ENCODE measurements at regions not wholly inside any gene's neighbourhood (a gene's known extent, or its start where the extent isn't known, plus 50 kb on each side); places are given as distances from the start of the nearest gene placed in this dataset.

DNA sequence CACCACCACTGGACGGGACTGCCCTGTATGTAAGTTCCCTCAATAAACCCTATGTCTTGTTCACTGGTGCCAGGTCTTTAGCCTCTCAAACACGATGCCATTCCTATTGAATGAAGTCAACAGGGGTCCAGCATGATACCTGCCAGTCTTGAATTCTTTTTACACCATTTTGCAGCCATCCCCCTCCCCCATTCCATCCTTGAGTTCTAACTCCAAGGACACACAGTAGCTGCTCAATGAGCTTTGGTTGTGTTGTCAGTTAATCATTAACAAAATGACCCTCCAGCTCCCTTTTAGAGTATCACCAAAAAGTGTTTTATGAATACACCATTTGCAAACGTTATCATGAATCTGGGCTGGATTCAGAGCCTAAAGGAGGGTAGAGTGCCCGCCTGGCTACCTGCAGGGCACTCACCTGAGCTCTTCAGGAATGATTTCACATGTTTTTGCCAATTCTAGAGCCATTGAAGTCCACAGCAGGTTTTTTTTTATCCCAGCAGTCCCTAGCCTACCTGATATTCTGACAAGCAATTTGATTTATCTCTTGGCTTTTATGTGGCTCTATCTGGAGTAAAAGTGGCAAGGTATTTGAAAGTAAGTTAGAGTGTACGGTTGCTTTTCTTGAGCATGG is 271.8 kb downstream of the SMARCA2 start:
- DNase-seq (no peak), ATAC-seq (replicated peaks) (no peak)
- H3K27me3 Mint-ChIP-seq: peaks cover 2 to 10% of the 10 kb centered on the region in 2 donors
- H3K36me3 Mint-ChIP-seq: no peaks in the 10 kb centered on the region
- no peak overlapping the region for H3K27ac Mint-ChIP-seq
- no peaks in the 10 kb centered on the region for H3K9me3 Mint-ChIP-seq
- no peak overlapping the region for H3K4me3 Mint-ChIP-seq
- H3K4me1 Mint-ChIP-seq: no peaks in the 10 kb centered on the region

DNA sequence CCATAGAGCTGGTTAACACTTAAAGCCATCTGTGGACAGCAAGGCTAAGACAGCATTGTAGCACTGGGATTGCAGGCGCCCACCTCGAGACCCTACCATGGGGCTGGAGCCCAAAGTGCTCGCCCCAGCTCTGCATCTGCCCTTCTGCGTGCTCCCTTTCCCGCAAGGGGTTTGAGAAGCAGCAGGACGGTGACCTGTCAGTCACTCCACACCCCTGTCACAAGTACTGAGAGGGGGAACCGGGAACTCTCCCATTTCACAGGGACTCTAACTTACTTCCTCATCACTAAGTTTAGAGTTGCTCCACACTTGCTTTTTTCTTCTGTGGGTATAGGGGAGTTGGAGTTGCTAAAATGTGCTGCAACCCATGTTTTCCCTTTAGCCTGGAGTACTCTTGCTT is 273.2 kb downstream of the SMARCA2 start:
- no peak for ATAC-seq (replicated peaks)
- H3K27ac Mint-ChIP-seq: no peak overlapping the region
- peaks cover 3 to 12% of the 10 kb centered on the region in 2 donors for H3K27me3 Mint-ChIP-seq
- no peak overlapping the region for H3K4me3 Mint-ChIP-seq
- no peak for DNase-seq
- H3K36me3 Mint-ChIP-seq: no peaks in the 10 kb centered on the region
- no peaks in the 10 kb centered on the region for H3K9me3 Mint-ChIP-seq
- H3K4me1 Mint-ChIP-seq: no peaks in the 10 kb centered on the region

GRCh38 chr9:2289263-2289662 is 274.1 kb downstream of the SMARCA2 start:
- H3K27ac Mint-ChIP-seq: no peak overlapping the region

GRCh38 chr9:2290382-2290781 is 275.2 kb downstream of the SMARCA2 start:
- no peaks in the 10 kb centered on the region for H3K4me1 Mint-ChIP-seq
- no peak for ATAC-seq (replicated peaks)
- H3K36me3 Mint-ChIP-seq: no peaks in the 10 kb centered on the region
- H3K27ac Mint-ChIP-seq: no peak overlapping the region
- H3K27me3 Mint-ChIP-seq: peaks cover 3 to 12% of the 10 kb centered on the region in 2 donors
- no peaks in the 10 kb centered on the region for H3K9me3 Mint-ChIP-seq
- DNase-seq: no peak
- H3K4me3 Mint-ChIP-seq: no peak overlapping the region

More at GRCh38 chr9:2289263-2289662, 274.1 kb downstream of the SMARCA2 start:
- no peak for DNase-seq
- no peak for ATAC-seq (replicated peaks)
- H3K4me1 Mint-ChIP-seq: no peaks in the 10 kb centered on the region
- no peak overlapping the region for H3K4me3 Mint-ChIP-seq
- H3K27me3 Mint-ChIP-seq: peaks cover 3 to 12% of the 10 kb centered on the region in 2 donors
- no peaks in the 10 kb centered on the region for H3K36me3 Mint-ChIP-seq
- no peaks in the 10 kb centered on the region for H3K9me3 Mint-ChIP-seq

GRCh38 chr9:2291980-2292704 is 277.0 kb downstream of the SMARCA2 start:
- H3K36me3 Mint-ChIP-seq: no peaks in the 10 kb centered on the region
- no peak overlapping the region for H3K27ac Mint-ChIP-seq
- H3K27me3 Mint-ChIP-seq: peaks cover 8 to 12% of the 10 kb centered on the region in 2 donors
- no peaks in the 10 kb centered on the region for H3K4me1 Mint-ChIP-seq
- no peak overlapping the region for H3K4me3 Mint-ChIP-seq
- DNase-seq (no peak), ATAC-seq (replicated peaks) (no peak)
- H3K9me3 Mint-ChIP-seq: no peaks in the 10 kb centered on the region

- no peak overlapping the region for H3K4me3 Mint-ChIP-seq
These were observed 277.6 kb downstream of the SMARCA2 start for GRCh38 chr9:2292733-2293132.

GRCh38 chr9:2297771-2298170 is 282.6 kb downstream of the SMARCA2 start:
- Mint-ChIP-seq H3K4me1 (no peaks in the 10 kb centered on the region), H3K27ac (no peak overlapping the region), H3K9me3 (peaks cover 4 to 7% of the 10 kb centered on the region in 2 donors), H3K36me3 (no peaks in the 10 kb centered on the region), H3K27me3 (peaks cover 5 to 13% of the 10 kb centered on the region in 2 donors), H3K4me3 (no peak overlapping the region)
- DNase-seq (no peak), ATAC-seq (replicated peaks) (no peak)

More at GRCh38 chr9:2292733-2293132, 277.6 kb downstream of the SMARCA2 start:
- no peak for DNase-seq
- Mint-ChIP-seq H3K36me3 (no peaks in the 10 kb centered on the region), H3K27me3 (peaks cover 8 to 9% of the 10 kb centered on the region in 2 donors), H3K27ac (no peak overlapping the region), H3K4me1 (no peaks in the 10 kb centered on the region), H3K9me3 (no peaks in the 10 kb centered on the region)
- ATAC-seq (replicated peaks): no peak

- DNase-seq (no peak), ATAC-seq (replicated peaks) (no peak)
- Mint-ChIP-seq H3K9me3 (peaks cover 4 to 8% of the 10 kb centered on the region in 2 donors), H3K4me1 (no peaks in the 10 kb centered on the region), H3K36me3 (no peaks in the 10 kb centered on the region), H3K27ac (no peak overlapping the region), H3K4me3 (no peak overlapping the region), H3K27me3 (peaks cover 9 to 16% of the 10 kb centered on the region in 2 donors)
These were observed 283.1 kb downstream of the SMARCA2 start for GRCh38 chr9:2298217-2298616.

DNA sequence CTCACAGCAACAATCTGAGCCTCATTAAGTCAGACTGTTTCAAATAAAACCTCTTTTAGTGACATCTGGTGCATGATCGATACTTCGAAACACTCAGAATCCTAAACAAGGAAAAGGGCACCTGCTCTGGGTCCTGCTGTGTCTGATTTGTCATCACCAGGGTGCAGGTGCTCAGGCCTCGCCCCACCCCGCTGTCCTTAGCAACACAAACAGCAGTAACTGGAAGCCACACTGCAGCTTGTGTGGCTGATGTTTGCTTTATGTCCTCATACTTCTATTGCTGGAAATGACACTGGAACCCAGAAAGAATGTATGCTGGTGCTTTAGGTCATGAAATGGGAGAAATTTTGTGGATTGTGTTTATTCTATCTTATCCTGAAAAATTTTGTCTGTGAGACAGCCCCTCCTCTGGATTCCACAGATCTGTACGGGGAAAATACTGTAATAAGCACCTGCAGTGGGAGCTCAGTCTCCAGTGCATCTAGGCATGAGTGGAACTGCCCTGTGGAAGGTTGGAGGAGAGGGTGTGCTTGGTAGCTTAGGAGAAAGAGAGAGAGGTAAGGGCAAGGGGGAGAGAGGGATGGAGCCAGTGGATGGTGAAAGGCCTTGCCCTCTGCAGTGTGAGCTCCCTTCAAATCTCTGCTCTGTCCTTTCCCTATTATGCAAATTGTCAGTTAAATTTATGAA is 284.2 kb downstream of the SMARCA2 start:
- Mint-ChIP-seq H3K27ac (no peak overlapping the region), H3K4me3 (no peak overlapping the region), H3K9me3 (peaks cover 4 to 8% of the 10 kb centered on the region in 2 donors), H3K36me3 (no peaks in the 10 kb centered on the region), H3K27me3 (peaks cover 16% of the 10 kb centered on the region in 2 donors), H3K4me1 (no peaks in the 10 kb centered on the region)
- ATAC-seq (replicated peaks): no peak
- DNase-seq: no peak

DNA sequence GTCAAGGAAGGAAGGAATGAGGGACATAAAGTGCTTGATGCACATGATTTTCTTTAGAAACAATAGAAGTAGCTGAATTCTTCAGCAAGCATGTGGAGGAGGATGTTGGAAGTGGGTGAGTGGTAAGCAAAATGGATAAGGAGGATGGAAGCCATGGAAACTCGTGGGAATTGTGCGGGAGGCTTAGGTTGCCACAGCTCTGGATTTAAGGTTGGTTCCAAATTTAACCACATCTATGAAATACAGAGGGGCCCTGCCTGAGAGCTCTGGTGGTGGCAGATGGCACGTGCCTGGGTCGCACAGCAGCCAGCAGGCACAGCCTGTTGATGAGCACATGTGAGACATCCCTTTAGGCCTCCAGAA is 284.7 kb downstream of the SMARCA2 start:
- H3K4me3 Mint-ChIP-seq: no peak overlapping the region
- H3K27ac Mint-ChIP-seq: no peak overlapping the region
- ATAC-seq (replicated peaks) (no peak), DNase-seq (no peak)
- no peaks in the 10 kb centered on the region for H3K4me1 Mint-ChIP-seq
- no peaks in the 10 kb centered on the region for H3K36me3 Mint-ChIP-seq
- peaks cover 16% of the 10 kb centered on the region in 2 donors for H3K27me3 Mint-ChIP-seq
- peaks cover 4 to 8% of the 10 kb centered on the region in 2 donors for H3K9me3 Mint-ChIP-seq

DNA sequence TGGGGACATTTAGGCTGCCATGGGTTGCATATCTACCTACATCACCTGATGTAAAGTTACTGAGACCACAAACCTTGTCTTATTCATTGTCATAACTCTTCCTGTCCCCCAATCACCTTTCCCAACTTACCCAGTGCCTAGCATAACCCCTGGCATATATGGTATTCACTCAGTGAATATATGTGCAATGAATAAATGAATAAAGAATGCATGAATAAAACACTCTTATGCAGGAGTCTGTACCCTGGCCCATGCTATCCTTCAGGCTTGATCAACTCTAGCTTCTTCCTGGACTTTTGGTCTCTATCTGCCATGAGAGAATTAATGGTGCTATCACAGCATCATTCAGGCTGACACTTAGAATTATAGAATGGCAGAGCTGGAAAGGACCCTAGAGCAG is 285.2 kb downstream of the SMARCA2 start:
- no peaks in the 10 kb centered on the region for H3K36me3 Mint-ChIP-seq
- peaks cover 16% of the 10 kb centered on the region in 2 donors for H3K27me3 Mint-ChIP-seq
- no peak for DNase-seq
- peaks cover 4 to 8% of the 10 kb centered on the region in 2 donors for H3K9me3 Mint-ChIP-seq
- H3K4me1 Mint-ChIP-seq: no peaks in the 10 kb centered on the region
- no peak overlapping the region for H3K27ac Mint-ChIP-seq
- no peak for ATAC-seq (replicated peaks)
- no peak overlapping the region for H3K4me3 Mint-ChIP-seq

GRCh38 chr9:2302606-2303005 is 287.5 kb downstream of the SMARCA2 start:
- Mint-ChIP-seq H3K9me3 (peaks cover 4 to 8% of the 10 kb centered on the region in 2 donors), H3K4me3 (no peak overlapping the region), H3K27me3 (peaks cover 16% of the 10 kb centered on the region in 2 donors), H3K4me1 (no peaks in the 10 kb centered on the region), H3K27ac (no peak overlapping the region), H3K36me3 (no peaks in the 10 kb centered on the region)
- DNase-seq (no peak), ATAC-seq (replicated peaks) (no peak)

DNA sequence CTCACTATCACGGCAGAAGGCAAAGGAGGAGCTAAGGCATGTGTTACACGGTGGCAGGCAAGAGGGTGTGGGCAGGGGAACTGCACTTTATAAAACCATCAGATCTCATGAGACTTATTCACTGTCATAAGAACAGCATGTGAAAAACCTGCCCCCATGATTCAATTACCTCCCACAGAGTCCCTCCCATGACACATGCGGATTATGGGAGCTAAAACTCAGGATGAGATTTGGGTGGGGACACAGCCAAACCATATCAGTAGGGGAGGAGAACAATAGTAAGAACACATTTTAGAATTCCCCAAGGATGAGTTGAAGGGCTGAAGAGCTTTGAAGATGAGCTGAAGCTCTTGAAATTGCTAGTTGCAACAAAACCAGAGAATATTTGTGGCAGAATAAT is 287.9 kb downstream of the SMARCA2 start:
- ATAC-seq (replicated peaks) (no peak), DNase-seq (no peak)
- Mint-ChIP-seq H3K9me3 (peaks cover 4 to 7% of the 10 kb centered on the region in 2 donors), H3K4me1 (no peaks in the 10 kb centered on the region), H3K4me3 (no peak overlapping the region), H3K27me3 (peaks cover 14 to 16% of the 10 kb centered on the region in 2 donors), H3K27ac (no peak overlapping the region), H3K36me3 (no peaks in the 10 kb centered on the region)

- H3K27ac Mint-ChIP-seq: no peak overlapping the region
These were observed 292.3 kb downstream of the SMARCA2 start for GRCh38 chr9:2307480-2307879.

More at GRCh38 chr9:2307480-2307879, 292.3 kb downstream of the SMARCA2 start:
- H3K27me3 Mint-ChIP-seq: peaks cover 6 to 25% of the 10 kb centered on the region in 2 donors
- DNase-seq (no peak), ATAC-seq (replicated peaks) (no peak)
- no peaks in the 10 kb centered on the region for H3K4me1 Mint-ChIP-seq
- peaks cover 20 to 21% of the 10 kb centered on the region in 2 donors for H3K9me3 Mint-ChIP-seq
- H3K4me3 Mint-ChIP-seq: no peak overlapping the region
- peaks cover 0 to 4% of the 10 kb centered on the region in 2 donors for H3K36me3 Mint-ChIP-seq
